ENCODE measurements at regions not wholly inside any gene's neighbourhood (a gene's known extent, or its start where the extent isn't known, plus 50 kb on each side); places are given as distances from the start of the nearest gene placed in this dataset.

DNA sequence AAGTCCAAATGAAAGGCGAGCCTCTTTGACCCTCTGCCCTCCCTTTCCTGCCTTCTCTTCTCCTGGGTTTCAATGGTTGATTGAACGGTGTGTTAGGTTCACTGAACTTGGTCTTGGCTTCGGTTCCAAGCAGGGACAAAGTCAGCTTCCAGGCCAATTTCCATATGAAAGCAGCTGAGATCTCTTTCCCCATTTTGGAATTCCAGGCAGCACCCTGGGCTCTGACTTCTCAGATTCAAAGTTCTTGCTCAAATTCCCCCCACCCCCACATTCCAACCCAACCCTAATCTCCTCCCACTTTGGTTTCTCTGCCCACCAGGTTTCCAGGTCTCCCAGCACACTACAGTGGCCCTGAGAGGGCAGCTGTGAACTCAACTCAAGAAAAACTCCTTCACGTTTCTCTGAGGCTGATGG lies 231.0 kb downstream of the INSIG2 start:
- Histone ChIP-seq H3K36me3 (ENCODE audit: control insufficient read depth, insufficient read depth, low read length) (no peaks in the 10 kb centered on the region), H3K4me3 (ENCODE audit: low read depth, low read length) (no peak overlapping the region), H3K27me3 (ENCODE audit: control insufficient read depth, insufficient read depth, low read length) (no peaks in the 10 kb centered on the region), H3K9me3 (ENCODE audit: control insufficient read depth, insufficient read depth, low read length) (no peaks in the 10 kb centered on the region), H3K27ac (ENCODE audit: low read depth, low read length) (no peak overlapping the region), H3K4me1 (ENCODE audit: control insufficient read depth, insufficient read depth, low read length) (peaks cover 5% of the 10 kb centered on the region)
- DNase-seq (ENCODE audit: low read depth in 4 of 6, low spot score in 6 of 6): peak in 4 of 6 donors; percentile 21 to 82 (median 59)
- WGBS (ENCODE audit: insufficient coverage): 0% methylated on average over 1 of the region's 4 CpGs

- peaks cover 8% of the 10 kb centered on the region for H3K4me1 ChIP-seq (ENCODE audit: control insufficient read depth, insufficient read depth, low read length)
- H3K36me3 ChIP-seq (ENCODE audit: control insufficient read depth, insufficient read depth, low read length): no peaks in the 10 kb centered on the region
- H3K9me3 ChIP-seq (ENCODE audit: control insufficient read depth, insufficient read depth, low read length): no peaks in the 10 kb centered on the region
- no peak overlapping the region for H3K27ac ChIP-seq (ENCODE audit: low read depth, low read length)
- H3K27me3 ChIP-seq (ENCODE audit: control insufficient read depth, insufficient read depth, low read length): peaks cover 2% of the 10 kb centered on the region
- 94% methylated on average over 3 of the region's 5 CpGs for WGBS (ENCODE audit: insufficient coverage)
- no peak for DNase-seq (ENCODE audit: low read depth in 4 of 6, low spot score in 6 of 6)
- no peak overlapping the region for H3K4me3 ChIP-seq (ENCODE audit: low read depth, low read length)
These were observed 227.3 kb downstream of the INSIG2 start for GRCh38 chr2:118315606-118316005.

GRCh38 chr2:118312969-118313756 lies 224.9 kb downstream of the INSIG2 start:
- 57% methylated on average over 2 of the region's 4 CpGs for WGBS (ENCODE audit: insufficient coverage)
- peaks cover 16% of the 10 kb centered on the region for H3K4me1 ChIP-seq (ENCODE audit: control insufficient read depth, insufficient read depth, low read length)
- no peak overlapping the region for H3K4me3 ChIP-seq (ENCODE audit: low read depth, low read length)
- H3K27me3 ChIP-seq (ENCODE audit: control insufficient read depth, insufficient read depth, low read length): peaks cover 5% of the 10 kb centered on the region
- no peaks in the 10 kb centered on the region for H3K9me3 ChIP-seq (ENCODE audit: control insufficient read depth, insufficient read depth, low read length)
- no peak for DNase-seq (ENCODE audit: low read depth in 4 of 6, low spot score in 6 of 6)
- H3K36me3 ChIP-seq (ENCODE audit: control insufficient read depth, insufficient read depth, low read length): no peaks in the 10 kb centered on the region
- H3K27ac ChIP-seq (ENCODE audit: low read depth, low read length): no peak overlapping the region

DNA sequence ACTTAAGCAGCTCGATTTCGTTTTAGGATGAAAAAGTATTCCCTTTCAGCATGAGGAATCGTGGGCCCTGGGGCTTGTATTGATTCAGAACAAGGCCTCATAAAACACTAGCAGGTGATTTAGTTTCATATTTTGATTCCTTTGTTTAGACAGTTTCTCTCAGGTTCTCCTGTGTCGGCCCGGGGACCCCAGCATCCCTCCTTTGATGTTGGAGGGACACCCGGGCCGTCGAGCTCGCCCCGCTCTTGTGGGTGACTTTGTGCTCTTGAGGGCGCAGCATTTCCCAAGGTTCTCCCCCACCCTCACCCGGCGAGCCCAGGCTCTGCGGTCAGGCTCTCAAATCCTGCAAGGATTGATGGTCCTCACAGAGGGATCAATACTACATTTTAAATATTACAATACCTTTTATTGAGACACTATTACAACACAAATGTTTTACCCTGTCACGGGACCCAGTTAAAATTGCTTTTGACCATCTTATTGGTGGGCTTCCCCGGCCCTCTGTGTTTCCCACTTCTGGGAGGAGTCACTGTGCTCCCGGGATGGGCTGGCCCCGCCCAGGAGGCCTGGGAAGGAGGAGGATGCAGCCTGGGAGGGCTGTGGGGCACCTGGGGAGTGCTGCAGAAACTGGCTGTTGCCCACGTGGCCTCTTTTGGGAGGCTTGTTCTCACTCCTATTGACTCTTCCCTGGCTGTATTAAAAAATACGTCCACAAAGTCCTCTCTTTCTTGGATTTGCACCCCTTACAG lies 222.6 kb downstream of the INSIG2 start:
- peaks cover 5% of the 10 kb centered on the region for H3K27me3 ChIP-seq (ENCODE audit: control insufficient read depth, insufficient read depth, low read length)
- H3K4me1 ChIP-seq (ENCODE audit: control insufficient read depth, insufficient read depth, low read length): peaks cover 16% of the 10 kb centered on the region
- H3K4me3 ChIP-seq (ENCODE audit: low read depth, low read length): peak overlapping the region; percentile 54
- peak in 2 of 6 donors; percentile 30 to 37 for DNase-seq (ENCODE audit: low read depth in 4 of 6, low spot score in 6 of 6)
- H3K9me3 ChIP-seq (ENCODE audit: control insufficient read depth, insufficient read depth, low read length): no peaks in the 10 kb centered on the region
- H3K36me3 ChIP-seq (ENCODE audit: control insufficient read depth, insufficient read depth, low read length): no peaks in the 10 kb centered on the region
- H3K27ac ChIP-seq (ENCODE audit: low read depth, low read length): peak overlapping the region; percentile 58
- 32% methylated on average over 12 of the region's 20 CpGs for WGBS (ENCODE audit: insufficient coverage)

- under 1% methylated on average over 26 of the region's 56 CpGs for WGBS (ENCODE audit: insufficient coverage)
- DNase-seq (ENCODE audit: low read depth in 4 of 6, low spot score in 6 of 6): peak; percentile 43 to 90 (median 62)
- no peaks in the 10 kb centered on the region for H3K9me3 ChIP-seq (ENCODE audit: control insufficient read depth, insufficient read depth, low read length)
- H3K36me3 ChIP-seq (ENCODE audit: control insufficient read depth, insufficient read depth, low read length): no peaks in the 10 kb centered on the region
- peaks cover 5% of the 10 kb centered on the region for H3K27me3 ChIP-seq (ENCODE audit: control insufficient read depth, insufficient read depth, low read length)
- H3K4me1 ChIP-seq (ENCODE audit: control insufficient read depth, insufficient read depth, low read length): peaks cover 16% of the 10 kb centered on the region
- peak overlapping the region; percentile 58 for H3K27ac ChIP-seq (ENCODE audit: low read depth, low read length)
- peak overlapping the region; percentile 54 for H3K4me3 ChIP-seq (ENCODE audit: low read depth, low read length)
These were observed 221.8 kb downstream of the INSIG2 start for GRCh38 chr2:118309946-118310680.

DNA sequence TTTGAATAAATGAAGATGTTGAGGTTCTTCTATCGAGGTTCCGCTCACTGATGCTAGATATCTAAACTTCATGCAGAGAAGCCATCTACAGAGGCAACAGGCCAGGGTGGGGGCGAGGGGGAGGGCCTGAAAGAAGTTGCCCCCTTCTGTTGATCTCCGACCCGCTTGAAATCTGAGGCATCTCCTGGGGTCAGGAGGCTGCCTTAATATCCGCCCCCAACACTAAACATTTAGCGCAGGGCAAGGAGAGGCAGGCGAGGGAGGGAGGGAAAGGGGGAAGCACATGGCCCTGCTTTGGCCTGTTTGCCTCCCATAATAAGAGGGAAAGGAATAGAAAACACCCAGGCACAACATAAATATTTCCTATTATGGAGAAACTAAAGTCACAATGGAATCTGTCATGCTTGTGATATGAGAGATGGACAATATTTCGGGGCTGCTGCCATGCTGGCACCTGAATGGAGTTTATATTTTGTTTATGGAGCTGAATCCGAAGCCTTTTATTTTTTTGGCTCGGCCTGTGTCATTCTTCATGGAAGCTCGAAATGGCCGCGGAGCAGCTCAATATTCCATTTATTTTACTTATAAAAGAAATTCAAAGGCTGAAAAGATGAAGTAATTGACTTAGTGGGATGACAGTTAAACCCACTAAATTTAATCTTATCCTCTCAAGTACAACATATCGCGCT lies 221.1 kb downstream of the INSIG2 start:
- Histone ChIP-seq H3K27ac (ENCODE audit: low read depth, low read length) (no peak overlapping the region), H3K9me3 (ENCODE audit: control insufficient read depth, insufficient read depth, low read length) (no peaks in the 10 kb centered on the region), H3K4me3 (ENCODE audit: low read depth, low read length) (peak overlapping the region; percentile 54), H3K36me3 (ENCODE audit: control insufficient read depth, insufficient read depth, low read length) (no peaks in the 10 kb centered on the region), H3K4me1 (ENCODE audit: control insufficient read depth, insufficient read depth, low read length) (peaks cover 16% of the 10 kb centered on the region), H3K27me3 (ENCODE audit: control insufficient read depth, insufficient read depth, low read length) (peaks cover 5% of the 10 kb centered on the region)
- peak in 1 of 6 donors; percentile 31 for DNase-seq (ENCODE audit: low read depth in 4 of 6, low spot score in 6 of 6)
- WGBS (ENCODE audit: insufficient coverage): 31% methylated on average over 3 of the region's 16 CpGs

GRCh38 chr2:118307864-118308263 lies 219.6 kb downstream of the INSIG2 start:
- H3K27ac ChIP-seq (ENCODE audit: low read depth, low read length): no peak overlapping the region
- H3K9me3 ChIP-seq (ENCODE audit: control insufficient read depth, insufficient read depth, low read length): no peaks in the 10 kb centered on the region
- no peaks in the 10 kb centered on the region for H3K36me3 ChIP-seq (ENCODE audit: control insufficient read depth, insufficient read depth, low read length)
- 60% methylated on average over 1 of the region's 2 CpGs for WGBS (ENCODE audit: insufficient coverage)
- peaks cover 16% of the 10 kb centered on the region for H3K4me1 ChIP-seq (ENCODE audit: control insufficient read depth, insufficient read depth, low read length)
- H3K27me3 ChIP-seq (ENCODE audit: control insufficient read depth, insufficient read depth, low read length): peaks cover 5% of the 10 kb centered on the region
- no peak overlapping the region for H3K4me3 ChIP-seq (ENCODE audit: low read depth, low read length)
- no peak for DNase-seq (ENCODE audit: low read depth in 4 of 6, low spot score in 6 of 6)

DNA sequence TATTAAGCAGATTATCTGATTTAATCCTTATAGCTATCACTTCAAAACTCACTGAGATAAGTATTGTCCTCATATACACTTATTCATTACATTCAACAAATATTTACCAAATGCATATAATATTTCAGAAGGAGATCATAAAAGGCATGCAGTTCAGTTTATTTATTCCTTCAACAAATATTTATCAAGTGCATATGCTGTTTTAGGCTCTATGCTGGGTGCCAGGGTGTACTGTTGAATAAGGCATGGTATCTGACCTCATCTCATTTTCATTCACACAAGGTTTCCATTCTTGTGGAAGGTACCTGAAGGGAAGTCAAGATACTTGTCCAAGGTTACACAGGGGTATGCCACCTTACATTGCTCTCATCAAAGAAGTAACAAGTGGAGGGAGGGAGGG lies 213.0 kb downstream of the INSIG2 start:
- Histone ChIP-seq H3K27me3 (ENCODE audit: control insufficient read depth, insufficient read depth, low read length) (no peaks in the 10 kb centered on the region), H3K9me3 (ENCODE audit: control insufficient read depth, insufficient read depth, low read length) (no peaks in the 10 kb centered on the region), H3K4me1 (ENCODE audit: control insufficient read depth, insufficient read depth, low read length) (no peaks in the 10 kb centered on the region), H3K36me3 (ENCODE audit: control insufficient read depth, insufficient read depth, low read length) (no peaks in the 10 kb centered on the region), H3K27ac (ENCODE audit: low read depth, low read length) (no peak overlapping the region), H3K4me3 (ENCODE audit: low read depth, low read length) (no peak overlapping the region)
- no peak for DNase-seq (ENCODE audit: low read depth in 4 of 6, low spot score in 6 of 6)

- H3K9me3 ChIP-seq (ENCODE audit: control insufficient read depth, insufficient read depth, low read length): no peaks in the 10 kb centered on the region
- H3K4me1 ChIP-seq (ENCODE audit: control insufficient read depth, insufficient read depth, low read length): no peaks in the 10 kb centered on the region
- H3K27ac ChIP-seq (ENCODE audit: low read depth, low read length): no peak overlapping the region
- no peaks in the 10 kb centered on the region for H3K36me3 ChIP-seq (ENCODE audit: control insufficient read depth, insufficient read depth, low read length)
- H3K27me3 ChIP-seq (ENCODE audit: control insufficient read depth, insufficient read depth, low read length): no peaks in the 10 kb centered on the region
- no peak for DNase-seq (ENCODE audit: low read depth in 4 of 6, low spot score in 6 of 6)
- H3K4me3 ChIP-seq (ENCODE audit: low read depth, low read length): no peak overlapping the region
These were observed 212.6 kb downstream of the INSIG2 start for GRCh38 chr2:118300832-118301231.
